HFF-Myc (cell line): ENCODE measurements at regions not wholly inside any gene's neighbourhood (a gene's known extent, or its start where the extent isn't known, plus 50 kb on each side); places are given as distances from the start of the nearest gene placed in this dataset.
"Not testable (repeated sequence)": the region's sequence is repeated elsewhere in the genome, so short reads cannot be mapped to it uniquely, and the experiment has no call there.

Source experiments
- DNase-seq: peaks from one replicate; pipeline ENCODE4 v3.0.0-alpha.2; 2011; ENCODE audit warnings: low read depth; ENCODE audit errors: extremely low read depth
- H3K4me3 ChIP-seq: replicated peaks from 2 replicates; pipeline ENCODE4 v1.5.1; 2011; ENCODE audit warnings: low read depth, mild to moderate bottlenecking, control low read depth, low read length
- TF ChIP-seq, protein P1 (sequence below): IDR thresholded peaks from 2 replicates; pipeline ENCODE4 v1.5.1; 2012; ENCODE audit warnings: mild to moderate bottlenecking, low read depth, low read length, control low read depth; ENCODE audit errors: missing control alignments

DNA sequence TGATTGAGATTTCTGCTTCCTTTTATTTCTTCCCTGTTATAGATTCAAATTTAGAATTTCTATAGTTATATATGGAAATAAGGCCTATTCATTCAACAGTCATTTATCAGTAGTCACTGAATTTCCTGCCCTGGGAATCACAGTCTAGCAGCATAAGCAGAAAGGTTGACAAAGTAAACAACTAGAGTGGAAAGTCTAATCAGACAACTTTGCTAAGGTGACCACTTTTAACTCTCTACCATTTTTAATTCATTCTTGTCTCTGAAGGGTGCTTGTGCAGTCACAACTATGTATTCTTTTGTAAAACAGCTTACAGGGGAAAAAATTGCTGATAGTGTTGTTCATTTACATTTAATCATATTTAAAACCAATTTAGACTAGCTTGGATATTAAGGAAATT is 66.1 kb upstream of the PLA2G4A start:
- TF ChIP-seq, protein P1, sequence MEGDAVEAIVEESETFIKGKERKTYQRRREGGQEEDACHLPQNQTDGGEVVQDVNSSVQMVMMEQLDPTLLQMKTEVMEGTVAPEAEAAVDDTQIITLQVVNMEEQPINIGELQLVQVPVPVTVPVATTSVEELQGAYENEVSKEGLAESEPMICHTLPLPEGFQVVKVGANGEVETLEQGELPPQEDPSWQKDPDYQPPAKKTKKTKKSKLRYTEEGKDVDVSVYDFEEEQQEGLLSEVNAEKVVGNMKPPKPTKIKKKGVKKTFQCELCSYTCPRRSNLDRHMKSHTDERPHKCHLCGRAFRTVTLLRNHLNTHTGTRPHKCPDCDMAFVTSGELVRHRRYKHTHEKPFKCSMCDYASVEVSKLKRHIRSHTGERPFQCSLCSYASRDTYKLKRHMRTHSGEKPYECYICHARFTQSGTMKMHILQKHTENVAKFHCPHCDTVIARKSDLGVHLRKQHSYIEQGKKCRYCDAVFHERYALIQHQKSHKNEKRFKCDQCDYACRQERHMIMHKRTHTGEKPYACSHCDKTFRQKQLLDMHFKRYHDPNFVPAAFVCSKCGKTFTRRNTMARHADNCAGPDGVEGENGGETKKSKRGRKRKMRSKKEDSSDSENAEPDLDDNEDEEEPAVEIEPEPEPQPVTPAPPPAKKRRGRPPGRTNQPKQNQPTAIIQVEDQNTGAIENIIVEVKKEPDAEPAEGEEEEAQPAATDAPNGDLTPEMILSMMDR: no peak
- H3K4me3 ChIP-seq: no peak overlapping the region
- DNase-seq: no peak

DNA sequence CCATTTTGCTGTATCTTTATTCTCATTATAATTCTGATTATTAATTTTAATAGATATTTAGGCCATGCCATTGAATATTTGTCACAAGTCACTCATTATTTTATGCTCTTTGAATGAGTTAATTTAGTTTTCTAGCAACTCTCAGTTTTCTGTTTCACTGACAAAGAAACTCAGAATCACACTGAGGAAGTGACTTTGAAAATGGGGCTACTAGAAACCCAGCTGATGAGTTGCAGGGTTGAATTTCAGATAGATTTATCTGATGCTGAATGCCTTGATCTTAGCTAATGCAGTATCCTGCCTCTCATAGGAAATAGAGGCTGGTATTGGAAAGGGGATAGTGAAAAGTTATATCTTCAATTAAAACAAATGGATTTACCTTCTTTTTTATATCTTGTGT is 67.4 kb upstream of the PLA2G4A start:
- no peak overlapping the region for H3K4me3 ChIP-seq
- TF ChIP-seq, protein P1: no peak
- DNase-seq: no peak

DNA sequence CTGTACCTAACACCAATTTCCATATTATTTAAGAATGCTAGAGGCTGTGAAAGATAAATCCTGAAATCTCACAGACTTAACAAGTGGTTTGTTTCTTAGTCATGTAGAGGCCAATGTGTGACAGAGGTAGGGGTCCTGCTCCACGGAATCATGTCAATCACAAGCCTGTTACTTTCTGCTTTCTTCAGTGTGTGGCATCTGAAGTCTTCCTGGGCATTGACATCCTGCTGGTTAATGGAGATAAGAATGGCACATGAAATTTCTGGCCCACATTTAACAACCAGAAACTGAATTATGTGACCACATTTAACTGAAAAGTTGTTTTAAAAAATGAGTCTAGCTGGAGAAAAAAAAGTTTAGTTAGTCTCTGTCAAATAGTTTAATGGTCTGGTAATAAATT is 68.3 kb upstream of the PLA2G4A start:
- TF ChIP-seq, protein P1: no peak
- no peak for DNase-seq
- no peak overlapping the region for H3K4me3 ChIP-seq

DNA sequence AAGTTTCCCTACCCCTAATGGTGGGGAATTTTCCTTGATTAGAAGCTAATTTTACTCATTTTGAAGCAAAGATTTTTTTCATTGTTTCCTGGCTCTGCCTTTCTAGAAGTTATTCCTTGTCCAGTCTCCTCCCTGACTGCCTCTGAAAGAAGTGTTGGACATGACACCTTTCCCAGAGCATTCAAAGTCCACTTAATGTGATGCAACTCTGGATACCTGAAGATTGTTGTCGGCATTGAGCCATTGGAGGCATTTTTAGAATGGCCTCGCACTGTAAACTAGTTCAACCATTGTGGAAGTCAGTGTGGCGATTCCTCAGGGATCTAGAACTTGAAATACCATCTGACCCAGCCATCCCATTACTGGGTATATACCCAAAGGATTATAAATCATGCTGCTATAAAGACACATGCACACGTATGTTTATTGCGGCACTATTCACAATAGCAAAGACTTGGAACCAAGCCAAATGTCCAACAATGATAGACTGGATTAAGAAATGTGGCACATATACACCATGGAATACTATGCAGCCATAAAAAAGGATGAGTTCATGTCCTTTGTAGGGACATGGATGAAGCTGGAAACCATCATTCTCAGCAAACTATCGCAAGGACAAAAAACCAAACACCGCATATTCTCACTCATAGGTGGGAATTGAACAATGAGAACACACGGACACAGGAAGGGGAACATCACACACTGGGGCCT is 69.7 kb upstream of the PLA2G4A start:
- not testable (repeated sequence) for DNase-seq, H3K4me3 ChIP-seq

DNA sequence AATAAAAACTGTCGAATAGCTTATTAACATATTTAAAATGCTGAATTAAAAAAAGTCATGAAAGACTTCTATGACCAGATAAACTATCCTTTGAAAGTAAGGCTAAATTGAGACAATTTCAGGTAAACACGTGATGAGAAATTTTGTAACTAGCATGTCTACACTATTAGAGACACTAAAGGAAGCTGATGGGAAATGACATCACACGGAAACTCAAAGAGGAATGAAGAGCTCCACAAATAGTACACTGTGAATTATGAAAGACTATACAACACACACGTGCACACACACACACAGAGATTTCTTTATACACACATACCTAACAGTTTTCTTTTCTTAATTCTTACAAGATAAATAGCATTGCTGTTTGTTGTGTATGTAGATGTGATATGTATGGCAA is 70.9 kb upstream of the PLA2G4A start:
- TF ChIP-seq, protein P1: no peak
- DNase-seq: no peak
- H3K4me3 ChIP-seq: no peak overlapping the region

DNA sequence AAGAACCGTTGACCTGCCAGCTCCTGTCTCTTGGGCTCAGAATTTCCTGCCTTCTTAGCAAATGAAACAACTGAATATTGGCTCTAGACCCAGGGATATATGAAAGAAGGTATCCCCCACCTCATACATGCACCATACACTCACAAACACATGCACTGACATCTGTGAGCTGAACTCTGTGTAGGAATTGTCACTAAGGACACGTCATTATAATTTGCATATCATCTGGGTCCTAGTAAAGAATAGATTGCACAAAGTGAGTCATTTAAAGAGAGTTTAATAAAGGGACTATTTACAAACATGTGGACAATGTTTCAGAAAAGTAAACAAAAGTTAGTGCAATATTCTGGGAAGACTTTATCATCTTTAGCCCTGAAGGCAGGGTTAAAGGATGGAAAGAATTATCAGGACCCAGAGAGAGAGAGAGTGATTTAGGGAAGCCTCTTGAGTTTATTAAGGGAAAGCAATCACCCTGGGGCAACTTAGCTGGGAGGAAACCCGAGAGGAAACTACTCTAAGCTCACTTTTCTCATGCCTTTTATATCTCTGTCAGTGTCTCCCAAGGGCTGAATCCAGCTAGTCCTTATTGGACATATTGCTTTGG is 74.1 kb upstream of the PLA2G4A start:
- DNase-seq: peak; percentile 15
- H3K4me3 ChIP-seq: no peak overlapping the region
- TF ChIP-seq, protein P1: no peak

DNA sequence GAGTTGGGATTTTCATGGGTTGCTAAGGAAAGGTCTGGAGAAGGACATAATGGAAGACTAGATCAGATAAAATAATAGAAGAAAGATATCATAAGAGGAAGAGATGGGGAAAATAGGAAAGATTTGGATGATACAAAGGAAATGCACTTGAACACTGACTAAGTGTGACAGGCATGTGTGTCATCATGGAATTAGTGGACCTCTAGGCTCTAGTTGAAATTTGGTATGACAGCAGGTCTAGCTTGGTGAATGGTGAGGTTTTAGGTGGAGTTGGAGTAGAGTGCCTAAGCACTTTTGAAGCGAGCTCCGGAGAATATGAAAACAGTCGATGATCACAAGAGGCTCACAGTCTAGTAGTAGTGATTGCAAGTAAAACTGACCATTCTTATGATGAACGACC is 73.0 kb upstream of the PTGS2 start:
- TF ChIP-seq, protein P1: no peak
- no peak overlapping the region for H3K4me3 ChIP-seq
- no peak for DNase-seq
